Endothelial cell (in vitro differentiated cells): ENCODE measurements at regions not wholly inside any gene's neighbourhood (a gene's known extent, or its start where the extent isn't known, plus 50 kb on each side); places are given as distances from the start of the nearest gene placed in this dataset.

Experiments used
- DNase-seq: peaks from one replicate; pipeline ENCODE4 v3.0.0; 2021; ENCODE audit warnings: low spot score
- H3K27ac Mint-ChIP-seq: one replicate; pipeline ENCODE4 v1.8.0; 2021; ENCODE audit warnings: mixed read lengths, inconsistent platforms; ENCODE audit not compliant: unreplicated experiment
- H3K27me3 Mint-ChIP-seq: one replicate; pipeline ENCODE4 v1.8.0; 2021; ENCODE audit warnings: mild to moderate bottlenecking, moderate library complexity, mixed read lengths, inconsistent platforms; ENCODE audit not compliant: unreplicated experiment
- H3K36me3 Mint-ChIP-seq: one replicate; pipeline ENCODE4 v1.8.0; 2021; ENCODE audit warnings: mild to moderate bottlenecking, low read depth, mixed read lengths, inconsistent platforms; ENCODE audit not compliant: unreplicated experiment
- H3K4me1 Mint-ChIP-seq: one replicate; pipeline ENCODE4 v1.8.0; 2021; ENCODE audit warnings: mild to moderate bottlenecking, mixed read lengths, inconsistent platforms; ENCODE audit not compliant: unreplicated experiment
- H3K4me3 Mint-ChIP-seq: one replicate; pipeline ENCODE4 v1.8.0; 2021; ENCODE audit warnings: mild to moderate bottlenecking, mixed read lengths, inconsistent platforms; ENCODE audit not compliant: unreplicated experiment
- H3K9me3 Mint-ChIP-seq: one replicate; pipeline ENCODE4 v1.8.0; 2021; ENCODE audit warnings: mixed read lengths, inconsistent platforms; ENCODE audit not compliant: unreplicated experiment
- CTCF ChIP-seq: fragments of 200-600 bp; sonication (generic); IDR thresholded peaks from one replicate; pipeline ENCODE4 v1.5.0; 2021; ENCODE audit warnings: antibody characterized with exemption; ENCODE audit not compliant: unreplicated experiment

- H3K27ac Mint-ChIP-seq = no peak overlapping the region
These were observed 280.1 kb downstream of the PTPRC start for GRCh38 chr1:198918920-198919319.

GRCh38 chr1:198919667-198920398, 281.0 kb downstream of the PTPRC start:
- H3K9me3 Mint-ChIP-seq = no peaks in the 10 kb centered on the region

More at GRCh38 chr1:198918920-198919319, 280.1 kb downstream of the PTPRC start:
- DNase-seq = no peak
- no peaks in the 10 kb centered on the region for H3K36me3 Mint-ChIP-seq
- peaks cover 20% of the 10 kb centered on the region for H3K4me1 Mint-ChIP-seq
- no peak overlapping the region for H3K4me3 Mint-ChIP-seq
- TF ChIP-seq CTCF = no peak
- no peaks in the 10 kb centered on the region for H3K27me3 Mint-ChIP-seq
- no peaks in the 10 kb centered on the region for H3K9me3 Mint-ChIP-seq

DNA sequence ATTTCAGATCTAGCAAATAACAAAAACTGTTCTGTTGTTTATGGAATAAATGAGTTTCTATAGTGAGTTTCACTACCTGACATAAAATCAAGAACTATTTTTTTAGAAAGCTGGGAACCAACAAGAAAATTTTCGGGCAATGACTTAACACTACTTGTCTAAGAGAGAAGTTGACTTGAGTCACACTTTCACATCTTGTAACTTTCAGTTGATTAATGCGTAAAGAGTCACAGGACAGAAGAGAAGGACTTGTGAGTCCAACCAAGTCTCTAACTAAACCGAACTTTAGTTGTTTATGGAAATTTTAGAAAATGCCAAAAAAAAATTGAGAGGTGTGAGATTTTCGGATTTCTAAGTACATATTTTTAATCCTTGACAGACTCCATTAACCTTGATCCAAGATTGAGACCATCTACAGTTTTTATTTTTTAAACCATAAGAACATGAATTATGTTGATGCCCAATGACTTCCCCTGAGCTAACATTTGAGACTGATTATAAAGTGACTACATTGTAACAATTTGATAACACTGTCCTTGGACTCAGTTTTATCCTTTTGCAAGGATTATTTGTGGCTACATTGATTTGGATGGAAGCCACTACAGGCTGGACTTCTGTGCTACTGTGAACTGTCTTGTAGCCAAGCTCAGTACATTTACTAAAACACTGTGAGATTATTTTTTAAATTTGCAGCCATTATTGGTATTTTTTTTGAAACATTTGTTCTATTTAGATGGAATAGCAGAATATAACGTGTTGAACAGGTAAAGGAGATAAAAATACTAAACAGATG, 284.0 kb downstream of the PTPRC start:
- TF ChIP-seq CTCF = no peak
- Mint-ChIP-seq H3K4me3 (no peak overlapping the region), H3K27ac (no peak overlapping the region), H3K36me3 (no peaks in the 10 kb centered on the region), H3K27me3 (no peaks in the 10 kb centered on the region), H3K9me3 (no peaks in the 10 kb centered on the region), H3K4me1 (peaks cover 3% of the 10 kb centered on the region)
- no peak for DNase-seq

More at GRCh38 chr1:198919667-198920398, 281.0 kb downstream of the PTPRC start:
- H3K4me3 Mint-ChIP-seq = no peak overlapping the region
- H3K27me3 Mint-ChIP-seq = no peaks in the 10 kb centered on the region
- peaks cover 15% of the 10 kb centered on the region for H3K4me1 Mint-ChIP-seq
- no peak for TF ChIP-seq CTCF
- DNase-seq = no peak
- no peaks in the 10 kb centered on the region for H3K36me3 Mint-ChIP-seq
- H3K27ac Mint-ChIP-seq = no peak overlapping the region

DNA sequence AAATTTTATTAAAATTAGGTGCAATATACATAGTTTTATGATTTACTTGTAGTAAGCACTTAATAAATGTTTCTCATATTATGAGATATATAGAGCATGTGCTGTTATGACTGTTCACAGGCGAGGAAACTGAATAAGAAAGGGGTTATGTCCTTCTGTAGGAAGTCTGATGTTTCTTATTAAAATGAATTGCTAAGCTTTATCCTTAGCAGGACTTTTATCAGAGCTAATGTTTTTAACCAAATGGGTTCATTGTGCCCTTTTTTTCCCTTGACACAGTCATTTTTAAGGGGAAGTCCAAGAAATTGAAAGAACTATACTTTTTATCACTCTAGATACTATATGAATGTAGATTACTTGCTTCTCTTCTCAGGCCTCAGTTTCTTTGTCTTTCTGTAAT, 285.2 kb downstream of the PTPRC start:
- no peaks in the 10 kb centered on the region for H3K9me3 Mint-ChIP-seq
- TF ChIP-seq CTCF = no peak
- H3K36me3 Mint-ChIP-seq = no peaks in the 10 kb centered on the region
- DNase-seq = no peak
- no peak overlapping the region for H3K27ac Mint-ChIP-seq
- H3K27me3 Mint-ChIP-seq = no peaks in the 10 kb centered on the region
- H3K4me1 Mint-ChIP-seq = no peaks in the 10 kb centered on the region
- H3K4me3 Mint-ChIP-seq = no peak overlapping the region

DNA sequence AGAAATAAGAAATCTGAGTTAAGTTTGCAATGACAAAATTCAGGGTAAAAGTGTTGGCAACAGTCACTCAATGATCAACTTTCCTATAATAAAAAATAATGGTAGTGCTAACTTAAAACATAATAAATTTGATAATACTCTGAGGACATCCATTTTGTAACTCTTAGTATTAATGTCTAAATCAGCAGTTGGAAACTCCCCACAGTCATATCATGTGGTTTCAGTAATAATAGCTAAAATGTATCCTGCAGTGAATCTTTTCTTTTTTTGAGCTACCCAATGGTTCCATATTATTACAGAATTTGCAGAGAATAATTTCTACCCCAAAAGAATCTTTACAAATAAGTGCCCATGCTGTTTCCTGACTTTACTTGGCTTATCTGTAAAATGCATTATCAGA, 286.7 kb downstream of the PTPRC start:
- H3K27ac Mint-ChIP-seq = no peak overlapping the region
- DNase-seq = no peak
- no peaks in the 10 kb centered on the region for H3K9me3 Mint-ChIP-seq
- H3K4me1 Mint-ChIP-seq = peaks cover 8% of the 10 kb centered on the region
- no peak overlapping the region for H3K4me3 Mint-ChIP-seq
- no peak for TF ChIP-seq CTCF
- H3K36me3 Mint-ChIP-seq = no peaks in the 10 kb centered on the region
- H3K27me3 Mint-ChIP-seq = no peaks in the 10 kb centered on the region
